Caco-2 (cell line): ENCODE measurements at regions not wholly inside any gene's neighbourhood (a gene's known extent, or its start where the extent isn't known, plus 50 kb on each side); places are given as distances from the start of the nearest gene placed in this dataset.

Experiments
- BruUV-seq: library from RNA; stranded (reverse); fragments of 400-500 nt; replicated peaks from 2 replicates; lab custom pipeline; 2021; lab: Mats Ljungman, UMichigan
- CTCF ChIA-PET: fragments of 300-600 bp; sonication (Branson Sonifier 250); formaldehyde crosslinking; loops from one replicate; lab custom pipeline; 2022; ENCODE audit warnings: antibody characterized with exemption; lab: Charles Lee
- POLR2A ChIA-PET: fragments of 300-600 bp; sonication (Branson Sonifier 250); formaldehyde crosslinking; loops from one replicate; lab custom pipeline; 2022; ENCODE audit warnings: antibody characterized with exemption; lab: Charles Lee
- DNase-seq, 2 experiments: peaks; one replicate each; pipeline versions ENCODE4 v3.0.0 to v3.0.0-alpha.2; 2020 to 2022
- H3K27me3 ChIP-seq: replicated peaks from 2 replicates; pipeline ENCODE4 v1.6.0; 2011; ENCODE audit warnings: low read length; ENCODE audit not compliant: control insufficient read depth, insufficient read depth
- H3K36me3 ChIP-seq: 2 replicates; pipeline ENCODE4 v1.5.1; 2011; ENCODE audit warnings: low read length; ENCODE audit not compliant: control insufficient read depth, insufficient read depth
- H3K4me1 ChIP-seq: fragments of 250-450 bp; sonication (Bioruptor Pico); 2 replicates; pipeline ENCODE4 v1.5.1; 2020; ENCODE audit warnings: mild to moderate bottlenecking
- H3K4me3 ChIP-seq: 2 replicates; pipeline ENCODE4 v1.5.1; 2011; ENCODE audit warnings: low read depth, mild to moderate bottlenecking, control low read depth, low read length
- H3K9me3 ChIP-seq: fragments of 250-450 bp; sonication (Bioruptor Pico); 2 replicates; pipeline ENCODE4 v1.5.1; 2020; ENCODE audit warnings: mild to moderate bottlenecking, moderate library complexity
- H3K27ac Mint-ChIP-seq: one replicate; pipeline ENCODE4 v1.8.0; 2022; ENCODE audit warnings: mixed read lengths; ENCODE audit not compliant: unreplicated experiment
- H3K27me3 Mint-ChIP-seq: one replicate; pipeline ENCODE4 v1.8.0; 2022; ENCODE audit warnings: mixed read lengths; ENCODE audit not compliant: insufficient read depth, unreplicated experiment
- H3K36me3 Mint-ChIP-seq: one replicate; pipeline ENCODE4 v1.8.0; 2022; ENCODE audit warnings: mild to moderate bottlenecking, mixed read lengths; ENCODE audit not compliant: insufficient read depth, unreplicated experiment
- H3K4me1 Mint-ChIP-seq: one replicate; pipeline ENCODE4 v1.8.0; 2022; ENCODE audit warnings: low read depth, mixed read lengths; ENCODE audit not compliant: unreplicated experiment
- H3K4me3 Mint-ChIP-seq: one replicate; pipeline ENCODE4 v1.8.0; 2022; ENCODE audit warnings: mild to moderate bottlenecking, moderate library complexity, mixed read lengths; ENCODE audit not compliant: unreplicated experiment
- H3K9me3 Mint-ChIP-seq: one replicate; pipeline ENCODE4 v1.8.0; 2022; ENCODE audit warnings: mixed read lengths; ENCODE audit not compliant: unreplicated experiment
- intact Hi-C: fragments of 100-400 bp; cut with micrococcal nuclease; formaldehyde crosslinking; loops from one replicate; pipeline ENCODE4 v1.10.0; 2022; ENCODE audit not compliant: unreplicated experiment
- TF ChIP-seq, protein P1 (sequence below), 2 experiments: fragments of 200-600 bp in 1 of 2; IDR thresholded peaks; 1 replicate in 1 of 2; 2 replicates in 1 of 2; pipeline versions ENCODE4 v1.5.1 to v1.8.0; 2011 to 2022; ENCODE audit warnings: antibody characterized with exemption in 1 of 2, control low read depth in 1 of 2, inconsistent platforms in 1 of 2, low read depth in 1 of 2, low read length in 1 of 2, mild to moderate bottlenecking in 1 of 2, moderate library complexity in 1 of 2; ENCODE audit not compliant: insufficient read depth in 1 of 2, severe bottlenecking in 1 of 2, unreplicated experiment in 1 of 2

DNA sequence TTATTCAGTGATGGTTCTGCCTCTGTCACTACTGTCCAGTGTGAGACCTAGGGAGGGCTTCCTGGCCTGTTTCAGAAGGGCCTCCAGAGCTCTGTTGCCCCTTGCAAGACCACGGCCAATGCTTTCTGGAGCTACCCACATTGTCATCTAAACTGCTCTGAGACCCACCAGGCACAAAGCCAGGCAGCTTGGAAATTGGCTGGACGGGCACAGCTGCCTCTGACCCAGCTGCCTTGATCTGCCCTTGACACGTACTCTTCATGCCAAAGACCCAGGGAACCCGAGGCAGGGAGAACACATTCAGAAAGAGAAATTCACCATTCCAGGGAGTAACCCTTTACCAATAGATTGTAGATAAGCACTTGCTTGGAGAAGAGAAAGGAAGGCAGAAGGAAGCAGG lies 183.7 kb upstream of the SIX2 start:
- H3K4me1 Mint-ChIP-seq: no peaks in the 10 kb centered on the region
- Histone ChIP-seq H3K27me3 (no peaks in the 10 kb centered on the region; the same call in none of the 2 replicates), H3K4me1 (no peaks in the 10 kb centered on the region), H3K4me3 (no peak overlapping the region), H3K9me3 (peaks cover 1% of the 10 kb centered on the region), H3K36me3 (no peaks in the 10 kb centered on the region)
- ChIA-PET CTCF (interaction anchor here (0.6 kb wide), 1 partner anchor 312 kb away, joined by 4 read pairs; no protein-coding TSS in a partner anchor), POLR2A (no interaction called here)
- no peaks in the 10 kb centered on the region for H3K36me3 Mint-ChIP-seq
- intact Hi-C loops: loop anchor here (1.0 kb wide), 1 partner anchor 19 kb away; no protein-coding TSS in a partner anchor
- no peak overlapping the region for H3K27ac Mint-ChIP-seq
- H3K27me3 Mint-ChIP-seq: peaks cover 10% of the 10 kb centered on the region
- BruUV-seq: no TSS peak
- TF ChIP-seq, protein P1, sequence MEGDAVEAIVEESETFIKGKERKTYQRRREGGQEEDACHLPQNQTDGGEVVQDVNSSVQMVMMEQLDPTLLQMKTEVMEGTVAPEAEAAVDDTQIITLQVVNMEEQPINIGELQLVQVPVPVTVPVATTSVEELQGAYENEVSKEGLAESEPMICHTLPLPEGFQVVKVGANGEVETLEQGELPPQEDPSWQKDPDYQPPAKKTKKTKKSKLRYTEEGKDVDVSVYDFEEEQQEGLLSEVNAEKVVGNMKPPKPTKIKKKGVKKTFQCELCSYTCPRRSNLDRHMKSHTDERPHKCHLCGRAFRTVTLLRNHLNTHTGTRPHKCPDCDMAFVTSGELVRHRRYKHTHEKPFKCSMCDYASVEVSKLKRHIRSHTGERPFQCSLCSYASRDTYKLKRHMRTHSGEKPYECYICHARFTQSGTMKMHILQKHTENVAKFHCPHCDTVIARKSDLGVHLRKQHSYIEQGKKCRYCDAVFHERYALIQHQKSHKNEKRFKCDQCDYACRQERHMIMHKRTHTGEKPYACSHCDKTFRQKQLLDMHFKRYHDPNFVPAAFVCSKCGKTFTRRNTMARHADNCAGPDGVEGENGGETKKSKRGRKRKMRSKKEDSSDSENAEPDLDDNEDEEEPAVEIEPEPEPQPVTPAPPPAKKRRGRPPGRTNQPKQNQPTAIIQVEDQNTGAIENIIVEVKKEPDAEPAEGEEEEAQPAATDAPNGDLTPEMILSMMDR (IDR thresholded peaks at IDR 0.05; ENCODE audit: insufficient read depth in 1 of 2, low read depth in 1 of 2, low read length in 1 of 2, severe bottlenecking in 1 of 2, unreplicated experiment in 1 of 2): no peak
- no peak overlapping the region for H3K4me3 Mint-ChIP-seq
- no peak for DNase-seq
- no peaks in the 10 kb centered on the region for H3K9me3 Mint-ChIP-seq

DNA sequence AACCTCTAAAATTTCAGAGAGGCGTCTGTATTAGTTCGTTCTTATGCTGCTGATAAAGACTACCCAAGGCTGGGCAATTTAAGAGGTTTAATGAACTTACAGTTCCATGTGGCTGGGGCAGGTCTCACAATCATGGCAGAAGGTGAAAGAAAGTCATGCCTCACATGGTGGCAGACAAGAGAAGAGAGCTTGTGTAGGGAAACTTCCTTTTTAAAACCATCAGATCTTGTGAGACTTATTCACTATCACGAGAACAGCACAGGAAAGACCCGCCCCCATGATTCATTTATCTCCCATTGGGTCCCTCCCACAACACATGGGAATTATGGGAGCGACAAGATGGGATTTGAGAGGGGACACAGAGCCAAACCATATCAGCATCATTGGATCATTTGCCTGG lies 183.2 kb upstream of the SIX2 start:
- H3K9me3 ChIP-seq: no peaks in the 10 kb centered on the region; the same call in 1 of the 2 replicates
- no peak overlapping the region for H3K27ac Mint-ChIP-seq

DNA sequence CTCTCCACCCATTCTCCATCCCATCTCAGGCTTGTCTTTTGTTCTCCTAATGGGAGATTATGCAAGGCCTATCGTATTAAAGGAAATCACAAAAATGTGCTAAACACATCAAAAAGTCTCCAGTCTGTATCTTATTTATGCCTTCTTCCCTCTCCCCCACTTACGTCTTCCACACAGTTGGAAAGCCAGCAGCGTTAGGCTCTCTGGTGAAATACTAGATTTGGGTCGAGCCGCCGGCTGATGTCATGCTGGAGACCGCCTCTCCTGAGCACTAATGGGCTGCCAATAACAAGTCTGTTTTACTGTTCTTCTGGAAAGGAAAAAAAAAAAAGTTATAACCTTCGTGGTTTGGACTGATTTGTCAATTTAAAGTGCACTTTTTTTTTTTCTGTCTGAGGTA lies 182.7 kb upstream of the SIX2 start:
- H3K4me3 Mint-ChIP-seq: no peak overlapping the region
- CTCF ChIA-PET: no interaction called here
- no peaks in the 10 kb centered on the region for H3K4me1 Mint-ChIP-seq

More for the DNA sequence above, 183.2 kb upstream of the SIX2 start:
- TF ChIP-seq, protein P1 (IDR thresholded peaks at IDR 0.05; ENCODE audit: insufficient read depth in 1 of 2, low read depth in 1 of 2, low read length in 1 of 2, severe bottlenecking in 1 of 2, unreplicated experiment in 1 of 2): no peak
- no peak overlapping the region for H3K4me3 ChIP-seq
- H3K27me3 ChIP-seq: no peaks in the 10 kb centered on the region; the same call in none of the 2 replicates
- Mint-ChIP-seq H3K27me3 (peaks cover 15% of the 10 kb centered on the region), H3K9me3 (no peaks in the 10 kb centered on the region), H3K36me3 (no peaks in the 10 kb centered on the region), H3K4me3 (no peak overlapping the region), H3K4me1 (no peaks in the 10 kb centered on the region)
- intact Hi-C loops: no loop called here
- DNase-seq: no peak
- POLR2A ChIA-PET: no interaction called here
- H3K4me1 ChIP-seq: no peaks in the 10 kb centered on the region
- H3K36me3 ChIP-seq: no peaks in the 10 kb centered on the region
- BruUV-seq: no TSS peak
- CTCF ChIA-PET: no interaction called here

More for the DNA sequence above, 182.7 kb upstream of the SIX2 start:
- H3K27ac Mint-ChIP-seq: no peak overlapping the region
- BruUV-seq: no TSS peak
- Histone ChIP-seq H3K36me3 (no peaks in the 10 kb centered on the region), H3K27me3 (no peaks in the 10 kb centered on the region; the same call in none of the 2 replicates), H3K4me3 (no peak overlapping the region), H3K4me1 (no peaks in the 10 kb centered on the region), H3K9me3 (no peaks in the 10 kb centered on the region; the same call in 1 of the 2 replicates)
- POLR2A ChIA-PET: no interaction called here
- peaks cover 16% of the 10 kb centered on the region for H3K27me3 Mint-ChIP-seq
- intact Hi-C loops: no loop called here
- DNase-seq: no peak
- TF ChIP-seq, protein P1 (IDR thresholded peaks at IDR 0.05; ENCODE audit: insufficient read depth in 1 of 2, low read depth in 1 of 2, low read length in 1 of 2, severe bottlenecking in 1 of 2, unreplicated experiment in 1 of 2): no peak
- no peaks in the 10 kb centered on the region for H3K36me3 Mint-ChIP-seq
- no peaks in the 10 kb centered on the region for H3K9me3 Mint-ChIP-seq
